GM23338 (cell line): ENCODE measurements at regions not wholly inside any gene's neighbourhood (a gene's known extent, or its start where the extent isn't known, plus 50 kb on each side); places are given as distances from the start of the nearest gene placed in this dataset.

Experiments used
- ATAC-seq: fragments of 200-7000 bp; cut with Tn5 transposase; 3 replicates; pipeline ENCODE4 v1.9.1; 2020
- DNase-seq: peaks from one replicate; pipeline ENCODE4 v3.0.0-alpha.2; 2015; ENCODE audit warnings: low spot score
- H2AFZ ChIP-seq: fragments of 200-600 bp; sonication (generic); 2 replicates; pipeline ENCODE4 v1.8.0; 2016; ENCODE audit warnings: antibody characterized with exemption, mild to moderate bottlenecking, moderate library complexity
- H3F3A ChIP-seq: fragments of 200-600 bp; sonication (generic); replicated peaks from 2 replicates; pipeline ENCODE4 v1.8.0; 2017; ENCODE audit warnings: antibody characterized with exemption, mixed run types, low read depth
- H3K27ac ChIP-seq: fragments of 200-600 bp; sonication (generic); 2 replicates; pipeline ENCODE4 v1.6.1; 2016; ENCODE audit warnings: low read depth
- H3K27me3 ChIP-seq: fragments of 200-600 bp; sonication (generic); 2 replicates; pipeline ENCODE4 v1.8.0; 2016; ENCODE audit warnings: mild to moderate bottlenecking, mixed run types, moderate library complexity; ENCODE audit not compliant: insufficient read depth
- H3K36me3 ChIP-seq: fragments of 200-600 bp; sonication (generic); 2 replicates; pipeline ENCODE4 v1.8.0; 2016; ENCODE audit warnings: mild to moderate bottlenecking; ENCODE audit not compliant: insufficient read depth
- H3K4me1 ChIP-seq: fragments of 200-600 bp; sonication (generic); 2 replicates; pipeline ENCODE4 v1.8.0; 2016; ENCODE audit warnings: mild to moderate bottlenecking, moderate library complexity; ENCODE audit not compliant: insufficient read depth
- H3K4me2 ChIP-seq: fragments of 200-600 bp; sonication (generic); 2 replicates; pipeline ENCODE4 v1.7.1; 2017; ENCODE audit warnings: mixed run types
- H3K4me3 ChIP-seq: fragments of 200-600 bp; sonication (generic); 2 replicates; pipeline ENCODE4 v1.6.1; 2016; ENCODE audit warnings: mixed run types
- H3K79me2 ChIP-seq: fragments of 200-600 bp; sonication (generic); replicated peaks from 2 replicates; pipeline ENCODE4 v1.8.0; 2017; ENCODE audit warnings: mild to moderate bottlenecking; ENCODE audit not compliant: insufficient read depth
- H3K9me2 ChIP-seq: fragments of 200-600 bp; sonication (generic); 2 replicates; pipeline ENCODE4 v1.8.0; 2017; ENCODE audit not compliant: insufficient read depth
- H4K20me1 ChIP-seq: fragments of 200-600 bp; sonication (generic); replicated peaks from 2 replicates; pipeline ENCODE4 v1.8.0; 2017; ENCODE audit warnings: mild to moderate bottlenecking; ENCODE audit not compliant: insufficient read depth
- H3K27ac Mint-ChIP-seq: 2 replicates; pipeline ENCODE4 v1.8.0; 2020; ENCODE audit warnings: inconsistent platforms, mild to moderate bottlenecking, moderate library complexity, mixed read lengths
- H3K27me3 Mint-ChIP-seq: 3 replicates; pipeline ENCODE4 v1.8.0; 2022; ENCODE audit warnings: low read depth, mild to moderate bottlenecking, moderate library complexity, mixed read lengths, inconsistent platforms; ENCODE audit not compliant: insufficient read depth, poor library complexity
- H3K36me3 Mint-ChIP-seq: 3 replicates; pipeline ENCODE4 v1.8.0; 2021; ENCODE audit warnings: low read depth, mild to moderate bottlenecking, inconsistent platforms, moderate library complexity, mixed read lengths
- H3K4me1 Mint-ChIP-seq: 3 replicates; pipeline ENCODE4 v1.8.0; 2020; ENCODE audit warnings: mild to moderate bottlenecking, inconsistent platforms, mixed read lengths
- H3K4me3 Mint-ChIP-seq: 3 replicates; pipeline ENCODE4 v1.8.0; 2021; ENCODE audit warnings: moderate library complexity, mild to moderate bottlenecking, inconsistent platforms, mixed read lengths
- H3K9me3 Mint-ChIP-seq: 3 replicates; pipeline ENCODE4 v1.8.0; 2020; ENCODE audit warnings: moderate library complexity, mild to moderate bottlenecking, inconsistent platforms, mixed read lengths
- CREB1 ChIP-seq: fragments of 250-450 bp; sonication (Bioruptor Pico); IDR thresholded peaks from 2 replicates; pipeline ENCODE4 v1.5.0; 2020; ENCODE audit warnings: low read depth, mild to moderate bottlenecking, moderate library complexity
- EZH2 ChIP-seq: fragments of 200-600 bp; sonication (generic); IDR thresholded peaks from one replicate; pipeline ENCODE4 v1.8.0; 2017; ENCODE audit warnings: antibody characterized with exemption, mild to moderate bottlenecking, low read depth; ENCODE audit not compliant: unreplicated experiment
- EZH2phosphoT487 ChIP-seq: fragments of 200-600 bp; sonication (generic); IDR thresholded peaks from one replicate; pipeline ENCODE4 v1.8.1; 2018; ENCODE audit warnings: antibody characterized with exemption; ENCODE audit not compliant: unreplicated experiment
- JUNB ChIP-seq: IDR thresholded peaks from one replicate; pipeline ENCODE4 v1.6.1; 2016; ENCODE audit warnings: antibody characterized with exemption; ENCODE audit not compliant: unreplicated experiment
- NANOG ChIP-seq: IDR thresholded peaks from 2 replicates; pipeline ENCODE4 v1.6.1; 2016; ENCODE audit warnings: antibody characterized with exemption, borderline replicate concordance
- POLR2AphosphoS5 ChIP-seq: IDR thresholded peaks from 2 replicates; pipeline ENCODE4 v1.6.1; 2016; ENCODE audit warnings: antibody characterized with exemption, low read depth
- STAT1 ChIP-seq: IDR thresholded peaks from one replicate; pipeline ENCODE4 v1.6.1; 2016; ENCODE audit warnings: antibody characterized with exemption; ENCODE audit not compliant: unreplicated experiment
- ZNF114 ChIP-seq: fragments of 250-450 bp; sonication (Bioruptor Pico); IDR thresholded peaks from 2 replicates; pipeline ENCODE4 v1.5.0; 2020; ENCODE audit warnings: mild to moderate bottlenecking, moderate library complexity
- ZNF331 ChIP-seq: fragments of 250-450 bp; sonication (Bioruptor Pico); IDR thresholded peaks from 2 replicates; pipeline ENCODE4 v1.5.0; 2020; ENCODE audit warnings: low read depth, mild to moderate bottlenecking, moderate library complexity
- TF ChIP-seq, protein P1 (sequence below): fragments of 250-450 bp; sonication (Bioruptor Pico); IDR thresholded peaks from 2 replicates; pipeline ENCODE4 v1.5.0; 2020; ENCODE audit warnings: mild to moderate bottlenecking, moderate library complexity
- TF ChIP-seq, protein P2 (sequence below), 2 experiments: fragments of 200-600 bp in 1 of 2; sonication (generic) in 1 of 2; conservative IDR thresholded peaks; 2 replicates each; pipeline versions ENCODE4 v1.5.1 to v1.6.1; 2016 to 2017; ENCODE audit warnings: antibody characterized with exemption in 2 of 2, low read depth in 2 of 2, mild to moderate bottlenecking in 2 of 2, moderate library complexity in 1 of 2
- TF ChIP-seq, protein P3 (sequence below): IDR thresholded peaks from one replicate; pipeline ENCODE4 v1.6.1; 2018; ENCODE audit warnings: antibody characterized with exemption; ENCODE audit not compliant: unreplicated experiment
- TF ChIP-seq, protein P4 (sequence below): IDR thresholded peaks from 2 replicates; pipeline ENCODE4 v1.6.1; 2016; ENCODE audit warnings: antibody characterized with exemption

DNA sequence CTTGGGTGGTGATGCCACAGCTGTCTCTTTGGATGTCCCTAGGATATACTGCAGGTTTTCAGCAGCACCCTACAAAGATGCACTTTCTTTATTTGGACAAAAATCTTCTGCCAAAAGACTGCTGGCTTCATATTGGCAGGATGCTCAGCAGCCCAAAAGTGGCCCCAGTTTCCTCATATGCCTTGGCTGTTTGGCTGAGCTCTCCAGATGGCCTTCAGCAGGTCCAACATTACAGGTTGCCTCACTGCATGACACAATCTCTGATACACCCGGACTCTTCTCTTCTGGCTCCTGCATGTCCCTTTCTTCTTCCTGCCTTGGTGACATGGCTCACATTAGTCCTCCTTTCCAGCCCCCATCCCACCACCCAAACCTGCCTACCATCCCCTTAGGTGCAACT is 323.7 kb upstream of the CDH4 start:
- Histone ChIP-seq H4K20me1 (no peaks in the 10 kb centered on the region), H3K4me3 (no peak overlapping the region), H3K9me2 (no peaks in the 10 kb centered on the region), H2AFZ (no peak overlapping the region), H3K4me2 (no peak overlapping the region), H3K27ac (no peak overlapping the region), H3K4me1 (no peaks in the 10 kb centered on the region), H3K27me3 (no peaks in the 10 kb centered on the region), H3F3A (no peaks in the 10 kb centered on the region), H3K79me2 (no peaks in the 10 kb centered on the region), H3K36me3 (no peaks in the 10 kb centered on the region)
- H3K36me3 Mint-ChIP-seq: no peaks in the 10 kb centered on the region
- TF ChIP-seq, protein P1, sequence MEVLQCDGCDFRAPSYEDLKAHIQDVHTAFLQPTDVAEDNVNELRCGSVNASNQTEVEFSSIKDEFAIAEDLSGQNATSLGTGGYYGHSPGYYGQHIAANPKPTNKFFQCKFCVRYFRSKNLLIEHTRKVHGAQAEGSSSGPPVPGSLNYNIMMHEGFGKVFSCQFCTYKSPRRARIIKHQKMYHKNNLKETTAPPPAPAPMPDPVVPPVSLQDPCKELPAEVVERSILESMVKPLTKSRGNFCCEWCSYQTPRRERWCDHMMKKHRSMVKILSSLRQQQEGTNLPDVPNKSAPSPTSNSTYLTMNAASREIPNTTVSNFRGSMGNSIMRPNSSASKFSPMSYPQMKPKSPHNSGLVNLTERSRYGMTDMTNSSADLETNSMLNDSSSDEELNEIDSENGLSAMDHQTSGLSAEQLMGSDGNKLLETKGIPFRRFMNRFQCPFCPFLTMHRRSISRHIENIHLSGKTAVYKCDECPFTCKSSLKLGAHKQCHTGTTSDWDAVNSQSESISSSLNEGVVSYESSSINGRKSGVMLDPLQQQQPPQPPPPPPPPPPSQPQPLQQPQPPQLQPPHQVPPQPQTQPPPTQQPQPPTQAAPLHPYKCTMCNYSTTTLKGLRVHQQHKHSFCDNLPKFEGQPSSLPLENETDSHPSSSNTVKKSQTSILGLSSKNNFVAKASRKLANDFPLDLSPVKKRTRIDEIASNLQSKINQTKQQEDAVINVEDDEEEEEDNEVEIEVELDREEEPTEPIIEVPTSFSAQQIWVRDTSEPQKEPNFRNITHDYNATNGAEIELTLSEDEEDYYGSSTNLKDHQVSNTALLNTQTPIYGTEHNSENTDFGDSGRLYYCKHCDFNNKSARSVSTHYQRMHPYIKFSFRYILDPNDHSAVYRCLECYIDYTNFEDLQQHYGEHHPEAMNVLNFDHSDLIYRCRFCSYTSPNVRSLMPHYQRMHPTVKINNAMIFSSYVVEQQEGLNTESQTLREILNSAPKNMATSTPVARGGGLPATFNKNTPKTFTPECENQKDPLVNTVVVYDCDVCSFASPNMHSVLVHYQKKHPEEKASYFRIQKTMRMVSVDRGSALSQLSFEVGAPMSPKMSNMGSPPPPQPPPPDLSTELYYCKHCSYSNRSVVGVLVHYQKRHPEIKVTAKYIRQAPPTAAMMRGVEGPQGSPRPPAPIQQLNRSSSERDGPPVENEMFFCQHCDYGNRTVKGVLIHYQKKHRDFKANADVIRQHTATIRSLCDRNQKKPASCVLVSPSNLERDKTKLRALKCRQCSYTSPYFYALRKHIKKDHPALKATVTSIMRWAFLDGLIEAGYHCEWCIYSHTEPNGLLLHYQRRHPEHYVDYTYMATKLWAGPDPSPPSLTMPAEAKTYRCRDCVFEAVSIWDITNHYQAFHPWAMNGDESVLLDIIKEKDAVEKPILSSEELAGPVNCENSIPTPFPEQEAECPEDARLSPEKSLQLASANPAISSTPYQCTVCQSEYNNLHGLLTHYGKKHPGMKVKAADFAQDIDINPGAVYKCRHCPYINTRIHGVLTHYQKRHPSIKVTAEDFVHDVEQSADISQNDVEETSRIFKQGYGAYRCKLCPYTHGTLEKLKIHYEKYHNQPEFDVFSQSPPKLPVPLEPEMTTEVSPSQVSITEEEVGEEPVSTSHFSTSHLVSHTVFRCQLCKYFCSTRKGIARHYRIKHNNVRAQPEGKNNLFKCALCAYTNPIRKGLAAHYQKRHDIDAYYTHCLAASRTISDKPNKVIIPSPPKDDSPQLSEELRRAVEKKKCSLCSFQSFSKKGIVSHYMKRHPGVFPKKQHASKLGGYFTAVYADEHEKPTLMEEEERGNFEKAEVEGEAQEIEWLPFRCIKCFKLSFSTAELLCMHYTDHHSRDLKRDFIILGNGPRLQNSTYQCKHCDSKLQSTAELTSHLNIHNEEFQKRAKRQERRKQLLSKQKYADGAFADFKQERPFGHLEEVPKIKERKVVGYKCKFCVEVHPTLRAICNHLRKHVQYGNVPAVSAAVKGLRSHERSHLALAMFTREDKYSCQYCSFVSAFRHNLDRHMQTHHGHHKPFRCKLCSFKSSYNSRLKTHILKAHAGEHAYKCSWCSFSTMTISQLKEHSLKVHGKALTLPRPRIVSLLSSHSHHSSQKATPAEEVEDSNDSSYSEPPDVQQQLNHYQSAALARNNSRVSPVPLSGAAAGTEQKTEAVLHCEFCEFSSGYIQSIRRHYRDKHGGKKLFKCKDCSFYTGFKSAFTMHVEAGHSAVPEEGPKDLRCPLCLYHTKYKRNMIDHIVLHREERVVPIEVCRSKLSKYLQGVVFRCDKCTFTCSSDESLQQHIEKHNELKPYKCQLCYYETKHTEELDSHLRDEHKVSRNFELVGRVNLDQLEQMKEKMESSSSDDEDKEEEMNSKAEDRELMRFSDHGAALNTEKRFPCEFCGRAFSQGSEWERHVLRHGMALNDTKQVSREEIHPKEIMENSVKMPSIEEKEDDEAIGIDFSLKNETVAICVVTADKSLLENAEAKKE (CRISPR knock-in tag): no peak
- TF ChIP-seq EZH2phosphoT487 (no peak), ZNF114 (CRISPR knock-in tag) (no peak), POLR2AphosphoS5 (no peak), CREB1 (CRISPR knock-in tag) (no peak), JUNB (no peak), EZH2 (no peak), STAT1 (no peak), ZNF331 (CRISPR knock-in tag) (no peak), NANOG (no peak)
- TF ChIP-seq, protein P2, sequence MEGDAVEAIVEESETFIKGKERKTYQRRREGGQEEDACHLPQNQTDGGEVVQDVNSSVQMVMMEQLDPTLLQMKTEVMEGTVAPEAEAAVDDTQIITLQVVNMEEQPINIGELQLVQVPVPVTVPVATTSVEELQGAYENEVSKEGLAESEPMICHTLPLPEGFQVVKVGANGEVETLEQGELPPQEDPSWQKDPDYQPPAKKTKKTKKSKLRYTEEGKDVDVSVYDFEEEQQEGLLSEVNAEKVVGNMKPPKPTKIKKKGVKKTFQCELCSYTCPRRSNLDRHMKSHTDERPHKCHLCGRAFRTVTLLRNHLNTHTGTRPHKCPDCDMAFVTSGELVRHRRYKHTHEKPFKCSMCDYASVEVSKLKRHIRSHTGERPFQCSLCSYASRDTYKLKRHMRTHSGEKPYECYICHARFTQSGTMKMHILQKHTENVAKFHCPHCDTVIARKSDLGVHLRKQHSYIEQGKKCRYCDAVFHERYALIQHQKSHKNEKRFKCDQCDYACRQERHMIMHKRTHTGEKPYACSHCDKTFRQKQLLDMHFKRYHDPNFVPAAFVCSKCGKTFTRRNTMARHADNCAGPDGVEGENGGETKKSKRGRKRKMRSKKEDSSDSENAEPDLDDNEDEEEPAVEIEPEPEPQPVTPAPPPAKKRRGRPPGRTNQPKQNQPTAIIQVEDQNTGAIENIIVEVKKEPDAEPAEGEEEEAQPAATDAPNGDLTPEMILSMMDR (conservative IDR thresholded peaks at IDR 0.05; ENCODE audit: low read depth in 2 of 2): no peak
- TF ChIP-seq, protein P3, sequence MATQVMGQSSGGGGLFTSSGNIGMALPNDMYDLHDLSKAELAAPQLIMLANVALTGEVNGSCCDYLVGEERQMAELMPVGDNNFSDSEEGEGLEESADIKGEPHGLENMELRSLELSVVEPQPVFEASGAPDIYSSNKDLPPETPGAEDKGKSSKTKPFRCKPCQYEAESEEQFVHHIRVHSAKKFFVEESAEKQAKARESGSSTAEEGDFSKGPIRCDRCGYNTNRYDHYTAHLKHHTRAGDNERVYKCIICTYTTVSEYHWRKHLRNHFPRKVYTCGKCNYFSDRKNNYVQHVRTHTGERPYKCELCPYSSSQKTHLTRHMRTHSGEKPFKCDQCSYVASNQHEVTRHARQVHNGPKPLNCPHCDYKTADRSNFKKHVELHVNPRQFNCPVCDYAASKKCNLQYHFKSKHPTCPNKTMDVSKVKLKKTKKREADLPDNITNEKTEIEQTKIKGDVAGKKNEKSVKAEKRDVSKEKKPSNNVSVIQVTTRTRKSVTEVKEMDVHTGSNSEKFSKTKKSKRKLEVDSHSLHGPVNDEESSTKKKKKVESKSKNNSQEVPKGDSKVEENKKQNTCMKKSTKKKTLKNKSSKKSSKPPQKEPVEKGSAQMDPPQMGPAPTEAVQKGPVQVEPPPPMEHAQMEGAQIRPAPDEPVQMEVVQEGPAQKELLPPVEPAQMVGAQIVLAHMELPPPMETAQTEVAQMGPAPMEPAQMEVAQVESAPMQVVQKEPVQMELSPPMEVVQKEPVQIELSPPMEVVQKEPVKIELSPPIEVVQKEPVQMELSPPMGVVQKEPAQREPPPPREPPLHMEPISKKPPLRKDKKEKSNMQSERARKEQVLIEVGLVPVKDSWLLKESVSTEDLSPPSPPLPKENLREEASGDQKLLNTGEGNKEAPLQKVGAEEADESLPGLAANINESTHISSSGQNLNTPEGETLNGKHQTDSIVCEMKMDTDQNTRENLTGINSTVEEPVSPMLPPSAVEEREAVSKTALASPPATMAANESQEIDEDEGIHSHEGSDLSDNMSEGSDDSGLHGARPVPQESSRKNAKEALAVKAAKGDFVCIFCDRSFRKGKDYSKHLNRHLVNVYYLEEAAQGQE: no peak
- TF ChIP-seq, protein P4, sequence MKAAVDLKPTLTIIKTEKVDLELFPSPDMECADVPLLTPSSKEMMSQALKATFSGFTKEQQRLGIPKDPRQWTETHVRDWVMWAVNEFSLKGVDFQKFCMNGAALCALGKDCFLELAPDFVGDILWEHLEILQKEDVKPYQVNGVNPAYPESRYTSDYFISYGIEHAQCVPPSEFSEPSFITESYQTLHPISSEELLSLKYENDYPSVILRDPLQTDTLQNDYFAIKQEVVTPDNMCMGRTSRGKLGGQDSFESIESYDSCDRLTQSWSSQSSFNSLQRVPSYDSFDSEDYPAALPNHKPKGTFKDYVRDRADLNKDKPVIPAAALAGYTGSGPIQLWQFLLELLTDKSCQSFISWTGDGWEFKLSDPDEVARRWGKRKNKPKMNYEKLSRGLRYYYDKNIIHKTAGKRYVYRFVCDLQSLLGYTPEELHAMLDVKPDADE: no peak
- no peak overlapping the region for H3K4me3 Mint-ChIP-seq
- H3K27me3 Mint-ChIP-seq: peaks cover 17% of the 10 kb centered on the region
- no peak for ATAC-seq
- H3K27ac Mint-ChIP-seq: no peak overlapping the region
- no peaks in the 10 kb centered on the region for H3K9me3 Mint-ChIP-seq
- no peak for DNase-seq
- H3K4me1 Mint-ChIP-seq: no peaks in the 10 kb centered on the region
